CD4-positive, alpha-beta memory T cell (primary cell): ENCODE measurements at regions not wholly inside any gene's neighbourhood (a gene's known extent, or its start where the extent isn't known, plus 50 kb on each side); places are given as distances from the start of the nearest gene placed in this dataset.

Experiments used
- CTCF ChIA-PET: fragments of 350-600 bp; sonication (Branson Sonifier 250); formaldehyde crosslinking; loops from one replicate; lab custom pipeline; 2021; ENCODE audit warnings: inconsistent platforms; ENCODE audit not compliant: partially characterized antibody; lab: Charles Lee
- POLR2A ChIA-PET: fragments of 350-600 bp; sonication (Branson Sonifier 250); formaldehyde crosslinking; loops from one replicate; lab custom pipeline; 2021; ENCODE audit not compliant: partially characterized antibody; lab: Charles Lee
- DNase-seq, 5 donors: peaks; one replicate each; pipeline versions ENCODE4 v3.0.0 to v3.0.0-alpha.2; 2020 to 2022; ENCODE audit warnings: mixed read lengths in 1 of 5
- H3K27ac ChIP-seq: one replicate; pipeline ENCODE4 v1.7.0; 2013; ENCODE audit warnings: low read depth, low read length
- H3K27me3 ChIP-seq: 2 replicates; pipeline ENCODE4 v1.7.0; 2013; ENCODE audit warnings: mild to moderate bottlenecking, low read length, moderate library complexity; ENCODE audit not compliant: insufficient read depth
- H3K36me3 ChIP-seq: 2 replicates; pipeline ENCODE4 v1.7.0; 2013; ENCODE audit warnings: mild to moderate bottlenecking, low read length, moderate library complexity; ENCODE audit not compliant: insufficient read depth
- H3K4me1 ChIP-seq: 2 replicates; pipeline ENCODE4 v1.7.0; 2013; ENCODE audit warnings: mild to moderate bottlenecking, low read length, moderate library complexity; ENCODE audit not compliant: insufficient read depth
- H3K4me3 ChIP-seq, 2 donors: one replicate each; pipeline ENCODE4 v1.7.0; 2013; ENCODE audit warnings: low read length in 2 of 2, mild to moderate bottlenecking in 1 of 2
- H3K9me3 ChIP-seq, 2 donors: one replicate each; pipeline ENCODE4 v1.7.0; 2013; ENCODE audit warnings: low read length in 2 of 2, control low read depth in 1 of 2; ENCODE audit not compliant: control insufficient read depth in 1 of 2
- H3K27ac Mint-ChIP-seq, 7 donors: one replicate each; pipeline ENCODE4 v1.8.0; 2020 to 2021; ENCODE audit warnings: mixed read lengths in 7 of 7, mild to moderate bottlenecking in 6 of 7, inconsistent platforms in 3 of 7, moderate library complexity in 3 of 7
- H3K27me3 Mint-ChIP-seq, 2 donors: one replicate each; pipeline ENCODE4 v1.8.0; 2020 to 2021; ENCODE audit warnings: mixed read lengths in 2 of 2
- H3K36me3 Mint-ChIP-seq, 2 donors: one replicate each; pipeline ENCODE4 v1.8.0; 2020 to 2021; ENCODE audit warnings: mixed read lengths in 2 of 2, inconsistent platforms in 1 of 2, mild to moderate bottlenecking in 1 of 2
- H3K4me1 Mint-ChIP-seq, 4 donors: one replicate each; pipeline ENCODE4 v1.8.0; 2020 to 2021; ENCODE audit warnings: mixed read lengths in 4 of 4, mild to moderate bottlenecking in 1 of 4
- H3K4me3 Mint-ChIP-seq, 8 donors: one replicate each; pipeline ENCODE4 v1.8.0; 2020 to 2021; ENCODE audit warnings: mixed read lengths in 8 of 8, mild to moderate bottlenecking in 7 of 8, moderate library complexity in 6 of 8, inconsistent platforms in 3 of 8
- H3K9me3 Mint-ChIP-seq, 8 donors: one replicate each; pipeline ENCODE4 v1.8.0; 2020 to 2021; ENCODE audit warnings: mixed read lengths in 8 of 8, mild to moderate bottlenecking in 5 of 8, inconsistent platforms in 3 of 8, moderate library complexity in 1 of 8
- intact Hi-C: fragments of 100-400 bp; cut with micrococcal nuclease; formaldehyde crosslinking; loops from one replicate; pipeline ENCODE4 v1.15.1; 2023

GRCh38 chr10:8193546-8193945, 139.1 kb downstream of the GATA3 start:
- ChIA-PET POLR2A (no interaction called here), CTCF (no interaction called here)
- no peak overlapping the region for H3K27ac Mint-ChIP-seq
- H3K4me1 ChIP-seq: no peaks in the 10 kb centered on the region
- intact Hi-C loops: no loop called here
- peaks cover 0 to 4% (median 0%) of the 10 kb centered on the region in 8 donors for H3K9me3 Mint-ChIP-seq
- H3K9me3 ChIP-seq: no peaks in the 10 kb centered on the region
- no peaks in the 10 kb centered on the region for H3K27me3 ChIP-seq
- no peak overlapping the region for H3K27ac ChIP-seq
- no peak for DNase-seq
- peaks cover 8 to 11% (median 10%) of the 10 kb centered on the region in 4 donors for H3K4me1 Mint-ChIP-seq
- H3K36me3 ChIP-seq: no peaks in the 10 kb centered on the region
- no peak overlapping the region for H3K4me3 ChIP-seq
- no peak overlapping the region for H3K4me3 Mint-ChIP-seq
- H3K36me3 Mint-ChIP-seq: no peaks in the 10 kb centered on the region
- H3K27me3 Mint-ChIP-seq: no peaks in the 10 kb centered on the region

- intact Hi-C loops: no loop called here
- ChIA-PET POLR2A (interaction anchor here (1.1 kb wide), 1 partner anchor 13 kb away, joined by 3 read pairs; no protein-coding TSS in a partner anchor), CTCF (no interaction called here)
- H3K4me3 Mint-ChIP-seq: no peak overlapping the region
- H3K4me1 ChIP-seq: no peaks in the 10 kb centered on the region
- H3K27me3 Mint-ChIP-seq: no peaks in the 10 kb centered on the region
- H3K4me1 Mint-ChIP-seq: peaks cover 7 to 8% (median 7%) of the 10 kb centered on the region in 4 donors
- no peak overlapping the region for H3K27ac Mint-ChIP-seq
- no peaks in the 10 kb centered on the region for H3K27me3 ChIP-seq
- no peak overlapping the region for H3K27ac ChIP-seq
- DNase-seq: no peak
- no peaks in the 10 kb centered on the region for H3K36me3 Mint-ChIP-seq
- H3K9me3 Mint-ChIP-seq: peaks cover 0 to 2% (median 0%) of the 10 kb centered on the region in 8 donors
- H3K4me3 ChIP-seq: no peak overlapping the region
- H3K36me3 ChIP-seq: no peaks in the 10 kb centered on the region
- no peaks in the 10 kb centered on the region for H3K9me3 ChIP-seq
These were observed 139.6 kb downstream of the GATA3 start for GRCh38 chr10:8194050-8194449.

- H3K4me1 Mint-ChIP-seq: peaks cover 0 to 5% (median under 1%) of the 10 kb centered on the region in 4 donors
- Histone ChIP-seq H3K27me3 (no peaks in the 10 kb centered on the region), H3K4me3 (no peak overlapping the region), H3K27ac (no peak overlapping the region), H3K36me3 (no peaks in the 10 kb centered on the region), H3K4me1 (no peaks in the 10 kb centered on the region), H3K9me3 (no peaks in the 10 kb centered on the region)
- no peak for DNase-seq
- ChIA-PET CTCF (no interaction called here), POLR2A (no interaction called here)
- no peaks in the 10 kb centered on the region for H3K27me3 Mint-ChIP-seq
- H3K4me3 Mint-ChIP-seq: no peak overlapping the region
- H3K9me3 Mint-ChIP-seq: peaks cover 0 to 3% (median 0%) of the 10 kb centered on the region in 8 donors
- H3K27ac Mint-ChIP-seq: no peak overlapping the region
- intact Hi-C loops: no loop called here
- no peaks in the 10 kb centered on the region for H3K36me3 Mint-ChIP-seq
These were observed 152.4 kb downstream of the GATA3 start for GRCh38 chr10:8206882-8207281.

GRCh38 chr10:8211631-8212030, 157.1 kb downstream of the GATA3 start:
- no peaks in the 10 kb centered on the region for H3K9me3 ChIP-seq
- peaks cover 4% of the 10 kb centered on the region for H3K4me1 ChIP-seq
- intact Hi-C loops: no loop called here
- no peak for DNase-seq
- no peak overlapping the region for H3K27ac ChIP-seq
- Mint-ChIP-seq H3K4me3 (no peak overlapping the region), H3K9me3 (peaks cover 0 to 4% (median 0%) of the 10 kb centered on the region in 8 donors), H3K4me1 (peaks cover 5 to 23% (median 7%) of the 10 kb centered on the region in 4 donors), H3K27ac (peak overlapping the region in 1 of 7 donors; percentile 52), H3K27me3 (no peaks in the 10 kb centered on the region), H3K36me3 (no peaks in the 10 kb centered on the region)
- no peaks in the 10 kb centered on the region for H3K27me3 ChIP-seq
- POLR2A ChIA-PET: no interaction called here
- no peaks in the 10 kb centered on the region for H3K36me3 ChIP-seq
- H3K4me3 ChIP-seq: no peak overlapping the region
- CTCF ChIA-PET: no interaction called here

DNA sequence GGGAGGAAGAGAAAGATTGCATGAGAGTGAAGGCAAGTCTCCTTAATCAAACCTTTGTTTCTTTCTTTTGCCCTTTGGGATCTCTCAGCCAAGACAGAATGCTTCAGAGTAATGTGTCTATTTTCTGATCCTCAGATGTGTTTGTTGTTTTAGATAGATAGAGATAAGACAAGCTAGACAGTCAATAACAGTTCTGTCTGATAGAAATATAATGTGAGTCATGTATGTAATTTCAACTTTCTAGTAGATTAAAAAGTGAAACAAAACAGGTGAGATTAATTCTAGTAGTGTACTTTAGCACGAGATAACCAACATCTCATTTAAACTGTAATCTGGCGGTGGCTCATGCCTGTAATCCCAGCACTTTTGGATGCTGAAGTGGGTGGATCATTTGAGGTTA, 159.2 kb downstream of the GATA3 start:
- ChIA-PET POLR2A (no interaction called here), CTCF (interaction anchor here (1.4 kb wide), 1 partner anchor 12 kb away, joined by 4 read pairs; no protein-coding TSS in a partner anchor)
- Mint-ChIP-seq H3K4me1 (peaks cover 6 to 34% (median 12%) of the 10 kb centered on the region in 4 donors), H3K4me3 (no peak overlapping the region), H3K9me3 (peaks cover 0 to 4% (median 0%) of the 10 kb centered on the region in 8 donors), H3K36me3 (no peaks in the 10 kb centered on the region), H3K27me3 (no peaks in the 10 kb centered on the region), H3K27ac (peak overlapping the region in 1 of 7 donors; percentile 6)
- no peak overlapping the region for H3K4me3 ChIP-seq
- H3K4me1 ChIP-seq: peaks cover 9% of the 10 kb centered on the region
- DNase-seq: no peak
- H3K27me3 ChIP-seq: no peaks in the 10 kb centered on the region
- H3K9me3 ChIP-seq: no peaks in the 10 kb centered on the region
- no peaks in the 10 kb centered on the region for H3K36me3 ChIP-seq
- intact Hi-C loops: no loop called here
- no peak overlapping the region for H3K27ac ChIP-seq

DNA sequence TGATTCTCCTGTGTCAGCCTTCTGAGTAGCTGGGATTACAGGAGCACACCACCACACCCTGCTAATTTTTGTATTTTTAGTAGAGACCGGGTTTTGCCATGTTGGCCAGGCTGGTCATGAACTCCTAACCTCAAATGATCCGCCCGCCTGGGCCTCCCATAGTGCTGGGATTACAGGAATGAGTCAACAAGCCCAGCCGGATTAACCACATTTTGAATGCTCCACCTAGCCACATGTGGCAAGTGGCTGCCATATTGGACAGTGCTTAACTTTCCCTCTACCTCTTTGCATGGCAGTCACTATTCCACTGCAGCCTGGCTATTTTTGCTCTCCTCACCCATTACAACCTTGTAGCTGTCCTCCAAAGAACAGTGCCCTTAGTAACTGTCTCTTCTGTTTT, 160.1 kb downstream of the GATA3 start:
- Mint-ChIP-seq H3K4me3 (no peak overlapping the region), H3K4me1 (peaks cover 6 to 34% (median 12%) of the 10 kb centered on the region in 4 donors), H3K27me3 (no peaks in the 10 kb centered on the region), H3K27ac (no peak overlapping the region), H3K36me3 (no peaks in the 10 kb centered on the region), H3K9me3 (peaks cover 0 to 5% (median 0%) of the 10 kb centered on the region in 8 donors)
- intact Hi-C loops: no loop called here
- H3K4me3 ChIP-seq: no peak overlapping the region
- H3K9me3 ChIP-seq: no peaks in the 10 kb centered on the region
- peaks cover 9% of the 10 kb centered on the region for H3K4me1 ChIP-seq
- H3K27me3 ChIP-seq: no peaks in the 10 kb centered on the region
- no peak for DNase-seq
- H3K27ac ChIP-seq: no peak overlapping the region
- ChIA-PET CTCF (no interaction called here), POLR2A (no interaction called here)
- no peaks in the 10 kb centered on the region for H3K36me3 ChIP-seq

DNA sequence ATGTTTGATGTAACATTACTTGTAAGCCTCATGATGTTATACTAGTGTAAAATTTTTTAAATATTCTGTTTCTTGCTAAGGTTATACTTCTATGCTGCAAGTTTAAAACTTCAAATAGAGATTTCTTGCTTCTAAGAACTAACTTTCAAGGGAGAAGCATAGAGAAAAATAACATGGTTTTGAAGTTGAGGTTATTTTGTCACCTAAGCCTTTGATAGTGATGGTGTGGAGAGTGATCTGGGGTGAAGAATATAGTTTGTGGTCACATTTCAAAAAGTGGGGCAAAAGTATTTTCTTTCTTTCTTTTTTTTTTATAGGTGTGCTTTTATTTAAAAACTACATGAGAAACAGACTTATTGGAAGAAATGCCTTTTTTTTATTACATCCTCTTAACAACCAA, 162.4 kb downstream of the GATA3 start:
- Histone ChIP-seq H3K9me3 (no peaks in the 10 kb centered on the region), H3K4me3 (no peak overlapping the region), H3K36me3 (no peaks in the 10 kb centered on the region), H3K27ac (no peak overlapping the region), H3K4me1 (peaks cover 9% of the 10 kb centered on the region), H3K27me3 (no peaks in the 10 kb centered on the region)
- POLR2A ChIA-PET: no interaction called here
- DNase-seq: peak in 3 of 5 donors; percentile 15 to 28 (median 19)
- Mint-ChIP-seq H3K36me3 (no peaks in the 10 kb centered on the region), H3K4me3 (peak overlapping the region in 2 of 8 donors; percentile 13 to 35), H3K27me3 (no peaks in the 10 kb centered on the region), H3K27ac (peak overlapping the region in 2 of 7 donors; percentile 18 to 64), H3K4me1 (peaks cover 6 to 34% (median 12%) of the 10 kb centered on the region in 4 donors), H3K9me3 (peaks cover 0 to 5% (median 0%) of the 10 kb centered on the region in 8 donors)
- intact Hi-C loops: no loop called here
- CTCF ChIA-PET: no interaction called here
